ENCODE measurements at regions not wholly inside any gene's neighbourhood (a gene's known extent, or its start where the extent isn't known, plus 50 kb on each side); places are given as distances from the start of the nearest gene placed in this dataset.
"Not testable (repeated sequence)": the region's sequence is repeated elsewhere in the genome, so short reads cannot be mapped to it uniquely, and the experiment has no call there.

GRCh38 chr4:11669156-11669555, 240.5 kb upstream of the HS3ST1 start:
- DNase-seq = no peak

- DNase-seq = no peak
These were observed 234.4 kb upstream of the HS3ST1 start for GRCh38 chr4:11663114-11663513.

DNA sequence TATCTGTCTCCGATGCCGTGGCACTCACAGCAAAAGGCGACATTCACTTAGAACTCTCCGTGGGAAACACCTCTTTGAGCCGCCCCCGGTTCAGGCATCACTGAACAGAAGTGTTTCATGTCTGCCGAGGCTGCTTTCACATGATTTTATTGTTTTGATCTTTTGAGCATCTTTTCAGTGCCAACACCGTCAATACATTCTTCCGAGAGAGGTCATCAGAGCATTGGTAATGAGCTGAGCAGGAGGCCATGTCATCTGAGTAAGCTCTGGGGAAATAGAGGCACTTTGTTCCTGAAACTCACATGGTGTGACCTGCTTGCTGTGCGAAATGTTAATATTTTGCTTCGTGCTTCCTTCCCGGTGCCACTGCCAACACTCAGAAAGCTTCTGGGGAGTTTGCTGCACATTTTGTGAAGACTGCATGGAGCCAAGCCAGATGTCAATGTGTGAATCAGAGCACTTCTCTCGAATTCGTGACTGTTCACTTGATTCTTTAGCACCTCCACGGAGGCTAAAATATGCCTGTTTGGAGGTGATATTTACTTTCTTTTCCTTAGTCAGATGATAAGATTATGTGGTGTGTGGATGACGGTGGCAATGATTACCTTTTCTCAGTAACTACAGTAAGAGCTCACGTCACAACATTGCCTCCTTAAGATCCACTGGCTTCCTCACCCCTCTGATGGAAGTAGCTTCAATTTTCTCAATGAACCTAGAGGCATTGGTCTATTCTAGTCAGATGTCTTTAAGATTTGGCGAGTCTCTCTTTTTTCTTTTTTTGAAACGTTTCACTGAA, 222.3 kb upstream of the HS3ST1 start:
- no peak for DNase-seq

DNA sequence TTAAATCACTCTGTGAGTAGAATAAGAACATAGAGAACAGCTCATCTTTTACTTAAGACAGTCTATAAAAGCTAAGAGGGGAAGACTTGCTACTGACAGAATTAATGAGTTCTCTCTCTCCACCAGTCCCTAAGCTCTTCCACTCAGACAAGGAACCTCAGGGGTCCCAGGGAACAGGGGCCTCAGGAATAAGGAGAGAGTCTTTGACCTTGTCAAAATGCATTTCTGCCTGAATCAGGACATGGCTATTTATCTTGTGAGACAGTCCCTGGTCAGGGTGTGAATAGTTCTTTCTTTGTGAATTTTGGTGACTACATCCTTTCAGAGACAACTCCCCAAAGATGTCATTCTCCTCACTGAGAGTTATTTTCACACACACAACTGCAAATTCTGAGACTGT, 218.7 kb upstream of the HS3ST1 start:
- DNase-seq = no peak

- DNase-seq = not testable (repeated sequence)
These were observed 214.4 kb upstream of the HS3ST1 start for GRCh38 chr4:11643081-11643480.

- no peak for DNase-seq
These were observed 211.9 kb upstream of the HS3ST1 start for GRCh38 chr4:11640584-11640983.

GRCh38 chr4:11636551-11636950, 207.9 kb upstream of the HS3ST1 start:
- DNase-seq = no peak

GRCh38 chr4:11636031-11636430, 207.3 kb upstream of the HS3ST1 start:
- no peak for DNase-seq

DNA sequence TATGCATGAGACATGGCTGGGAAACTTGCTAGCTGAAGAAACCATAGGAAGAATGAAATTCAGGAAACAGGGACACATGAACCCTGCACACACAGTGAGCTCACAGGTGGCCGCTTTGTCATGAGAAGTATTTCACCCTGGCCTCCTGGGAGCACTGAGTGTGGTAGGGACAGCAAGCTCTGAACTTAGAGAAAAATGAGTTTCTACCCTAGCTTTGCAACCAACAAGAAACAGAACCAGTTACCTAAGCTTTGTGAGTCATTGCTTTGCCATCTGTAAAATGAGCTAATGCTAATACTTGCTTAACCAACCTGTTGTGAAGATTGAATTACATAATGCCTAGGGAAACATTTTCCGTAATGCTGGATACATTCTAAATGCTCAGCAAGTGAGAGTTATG, 206.6 kb upstream of the HS3ST1 start:
- DNase-seq = no peak

- no peak for DNase-seq
These were observed 205.6 kb upstream of the HS3ST1 start for GRCh38 chr4:11634283-11634682.

DNA sequence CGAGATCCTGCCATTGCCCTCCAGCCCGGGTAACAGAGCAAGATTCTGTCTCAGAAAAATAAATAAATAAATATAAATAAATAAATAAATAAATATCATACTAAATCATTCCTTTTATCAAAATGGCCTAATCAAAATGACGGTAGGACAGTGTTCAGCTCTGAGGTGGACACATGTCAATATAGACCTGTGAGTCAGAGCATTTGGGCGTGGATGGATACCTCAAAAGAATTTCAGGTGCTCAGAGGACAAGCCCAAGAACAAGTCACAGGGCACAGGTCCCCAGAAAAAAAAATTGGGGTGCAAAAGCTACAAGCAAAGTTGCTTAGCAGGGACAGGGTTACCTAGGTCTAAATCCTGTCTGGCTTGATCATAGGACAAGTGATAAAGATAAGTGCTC, 204.7 kb upstream of the HS3ST1 start:
- DNase-seq = no peak

DNA sequence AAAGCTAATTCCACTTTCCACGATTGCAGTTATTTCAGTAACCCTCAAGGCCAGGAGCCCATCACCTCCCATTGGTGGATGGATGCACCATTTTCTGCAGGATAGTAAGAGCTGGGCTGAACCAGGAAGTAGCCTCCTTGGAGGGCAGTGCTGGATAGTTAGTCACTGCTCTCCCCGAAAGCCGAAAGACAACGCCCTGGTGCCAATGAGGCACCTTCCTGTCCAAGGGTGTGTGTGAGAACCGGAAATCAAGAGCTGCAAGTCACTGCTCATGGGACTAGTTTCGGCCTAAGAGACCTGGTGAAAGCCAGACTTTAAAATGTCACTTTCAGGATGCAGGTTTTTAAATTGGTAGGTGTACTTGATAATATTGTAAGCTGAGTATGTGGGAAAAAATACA, 203.8 kb upstream of the HS3ST1 start:
- DNase-seq = no peak

- no peak for DNase-seq
These were observed 203.3 kb upstream of the HS3ST1 start for GRCh38 chr4:11632025-11632424.

DNA sequence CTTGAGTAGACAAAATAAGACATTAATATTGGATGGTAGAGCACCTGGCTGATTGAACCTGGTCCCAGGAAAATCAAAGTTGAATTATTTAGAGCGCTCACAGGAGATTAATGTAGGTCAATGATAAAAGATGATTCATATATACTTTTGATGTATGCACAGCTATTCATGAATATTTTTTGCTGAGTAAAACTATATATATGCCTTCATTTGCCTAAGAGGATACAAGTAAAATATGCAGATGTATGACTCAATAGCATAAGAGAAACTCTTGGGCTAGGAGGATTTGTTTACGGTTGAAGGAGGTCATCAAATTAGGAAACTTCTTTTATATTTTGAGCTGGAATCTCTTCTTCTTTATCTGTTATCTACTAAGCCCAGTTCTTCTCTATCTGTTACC, 202.7 kb upstream of the HS3ST1 start:
- DNase-seq = no peak

DNA sequence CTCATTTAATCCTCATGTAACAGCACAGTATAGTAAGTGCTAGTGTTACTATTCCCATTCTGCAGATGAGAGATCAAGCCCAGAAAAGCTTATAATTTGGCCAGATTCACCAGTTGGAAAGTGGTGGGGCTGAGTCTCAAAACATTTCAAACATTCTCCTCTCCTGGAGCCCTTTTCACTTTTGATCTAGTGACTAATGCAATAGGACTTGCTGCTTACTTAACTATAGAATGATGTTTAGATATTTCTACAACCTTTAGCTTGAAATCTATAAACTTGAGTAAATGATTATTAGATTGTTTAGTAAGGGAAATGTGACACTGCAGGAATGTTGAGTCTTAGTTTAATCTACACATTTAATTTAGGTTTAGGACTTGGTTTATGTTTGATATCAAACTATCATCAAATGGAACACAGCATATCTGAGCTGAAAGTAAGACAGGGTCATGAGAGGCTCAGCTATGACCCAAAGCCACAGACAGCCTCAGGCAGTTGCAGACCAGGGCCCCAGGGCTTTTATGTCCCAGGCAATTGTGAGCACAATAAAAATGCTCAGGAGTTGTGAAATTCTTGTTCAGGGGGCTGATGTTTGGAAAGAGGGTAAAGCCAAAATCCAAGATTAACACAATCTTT, 199.5 kb upstream of the HS3ST1 start:
- no peak for DNase-seq

GRCh38 chr4:11626066-11626465, 197.4 kb upstream of the HS3ST1 start:
- DNase-seq = no peak

DNA sequence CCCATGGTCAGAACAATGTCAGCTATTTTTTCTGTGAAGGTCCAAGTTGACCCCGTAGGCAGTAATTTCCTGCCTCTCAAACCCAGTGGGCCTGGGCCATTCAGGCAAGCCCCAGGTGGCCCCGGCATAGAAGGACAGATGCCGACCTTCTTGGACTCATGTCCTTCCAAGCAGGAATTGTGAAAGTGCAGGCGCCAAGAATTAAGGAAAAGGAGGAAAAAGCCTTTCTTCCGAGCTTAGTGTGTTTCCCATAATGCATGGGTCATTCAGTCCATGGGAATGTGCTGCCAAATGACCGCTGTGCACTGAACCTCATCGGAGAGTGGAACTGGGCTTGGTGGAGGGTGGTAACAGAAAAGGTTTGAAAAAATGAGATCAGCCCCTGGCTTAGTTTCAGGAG, 196.5 kb upstream of the HS3ST1 start:
- no peak for DNase-seq

- no peak for DNase-seq
These were observed 195.7 kb upstream of the HS3ST1 start for GRCh38 chr4:11624370-11624769.

GRCh38 chr4:11623726-11624037, 195.0 kb upstream of the HS3ST1 start:
- peak in 1 of 5 donors; percentile 2 for DNase-seq

GRCh38 chr4:11622961-11623725, 194.4 kb upstream of the HS3ST1 start:
- DNase-seq = no peak

DNA sequence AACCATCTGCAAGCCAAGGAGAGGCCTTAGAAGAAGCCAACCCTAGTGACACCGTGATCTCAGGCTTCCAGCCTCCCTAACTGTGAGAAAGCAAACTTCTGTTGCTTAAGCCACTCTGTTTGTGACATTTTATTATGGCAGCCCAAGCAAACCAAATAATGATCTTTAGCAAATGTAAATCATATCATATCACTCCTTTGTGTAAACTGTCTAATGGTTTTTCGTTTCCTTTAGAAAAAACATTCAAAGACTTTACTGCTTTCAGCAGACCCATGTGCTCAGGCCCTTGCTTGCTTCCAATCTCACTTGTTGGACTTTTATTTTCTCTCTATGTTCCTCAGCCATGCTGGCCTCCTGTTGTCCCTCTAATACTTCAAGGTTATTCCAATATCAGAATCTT, 192.2 kb upstream of the HS3ST1 start:
- no peak for DNase-seq

GRCh38 chr4:11618666-11619282, 190.1 kb upstream of the HS3ST1 start:
- no peak for DNase-seq

- no peak for DNase-seq
These were observed 188.2 kb upstream of the HS3ST1 start for GRCh38 chr4:11616856-11617255.

- DNase-seq = no peak
These were observed 186.9 kb upstream of the HS3ST1 start for GRCh38 chr4:11615601-11616000.
